B cell (primary cell): ENCODE measurements at regions not wholly inside any gene's neighbourhood (a gene's known extent, or its start where the extent isn't known, plus 50 kb on each side); places are given as distances from the start of the nearest gene placed in this dataset.

Experiments
- ATAC-seq: fragments of 200-7000 bp; cut with Tn5 transposase; one replicate; pipeline ENCODE4 v1.10.0; 2021; ENCODE audit warnings: low read depth, mild to moderate bottlenecking, moderate number of reproducible peaks, moderate library complexity
- CTCF ChIA-PET: fragments of 350-600 bp; sonication (Branson Sonifier 250); formaldehyde crosslinking; loops from one replicate; lab custom pipeline; 2021; ENCODE audit warnings: antibody characterized with exemption, inconsistent platforms; lab: Charles Lee
- POLR2A ChIA-PET: fragments of 350-600 bp; sonication (Branson Sonifier 250); formaldehyde crosslinking; loops from one replicate; lab custom pipeline; 2021; ENCODE audit warnings: antibody characterized with exemption; lab: Charles Lee
- DNase-seq: peaks from one replicate; pipeline ENCODE4 v3.0.0; 2013
- H2AFZ ChIP-seq: 2 replicates; pipeline ENCODE4 v1.6.1; 2012; ENCODE audit warnings: mild to moderate bottlenecking, low read depth, low read length; ENCODE audit not compliant: insufficient read depth, poor library complexity, severe bottlenecking
- H3K27ac ChIP-seq, 2 donors: 1 replicate in 1 of 2; 2 replicates in 1 of 2; pipeline ENCODE4 v1.5.1; 2012 to 2013; ENCODE audit warnings: low read length in 2 of 2, mild to moderate bottlenecking in 2 of 2, moderate library complexity in 1 of 2
- H3K27me3 ChIP-seq, 4 experiments: fragments of 200-600 bp in 1 of 4; sonication (generic) in 1 of 4; replicated peaks in 1 of 4; 1 replicate in 2 of 4; 2 replicates in 2 of 4; pipeline versions ENCODE4 v1.6.1 to v1.7.0; 2013 to 2016; ENCODE audit warnings: low read length in 3 of 4, mild to moderate bottlenecking in 2 of 4, mixed read lengths in 1 of 4, moderate library complexity in 1 of 4; ENCODE audit not compliant: insufficient read depth in 4 of 4, control insufficient read depth in 3 of 4; ENCODE audit errors: control extremely low read depth in 1 of 4
- H3K36me3 ChIP-seq, 2 experiments: replicated peaks in 1 of 2; 1 replicate in 1 of 2; 2 replicates in 1 of 2; pipeline versions ENCODE4 v1.6.1 to v1.7.1; 2013; ENCODE audit warnings: low read length in 1 of 2; ENCODE audit not compliant: insufficient read depth in 2 of 2, control insufficient read depth in 1 of 2; ENCODE audit errors: control extremely low read depth in 1 of 2, extremely low read depth in 1 of 2
- H3K4me1 ChIP-seq, 2 donors: fragments of 200-600 bp in 1 of 2; sonication (generic) in 1 of 2; 1 replicate in 1 of 2; 2 replicates in 1 of 2; pipeline versions ENCODE4 v1.5.1 to v1.6.1; 2013 to 2017; ENCODE audit warnings: low read length in 2 of 2; ENCODE audit not compliant: control insufficient read depth in 2 of 2, insufficient read depth in 2 of 2
- H3K4me2 ChIP-seq: replicated peaks from 2 replicates; pipeline ENCODE3; 2012; ENCODE audit warnings: mild to moderate bottlenecking, low read depth, low read length; ENCODE audit not compliant: poor library complexity, severe bottlenecking
- H3K4me3 ChIP-seq, 5 experiments: fragments of 200-600 bp in 1 of 5; sonication (generic) in 1 of 5; 1 replicate in 3 of 5; 2 replicates in 2 of 5; pipeline versions ENCODE4 v1.5.1 to v1.7.0; 2011 to 2016; ENCODE audit warnings: low read length in 4 of 5, mild to moderate bottlenecking in 4 of 5, low read depth in 2 of 5, control low read depth in 1 of 5, moderate library complexity in 1 of 5; ENCODE audit not compliant: insufficient read depth in 1 of 5; ENCODE audit errors: control extremely low read depth in 1 of 5, extremely low read depth in 1 of 5
- H3K79me2 ChIP-seq: fragments of 200-600 bp; sonication (generic); one replicate; pipeline ENCODE4 v1.6.0; 2016; ENCODE audit warnings: low read length; ENCODE audit not compliant: control insufficient read depth, insufficient read depth
- H3K9ac ChIP-seq: fragments of 200-600 bp; sonication (generic); 2 replicates; pipeline ENCODE4 v1.6.1; 2017; ENCODE audit warnings: mild to moderate bottlenecking, low read length, moderate library complexity
- H3K9me3 ChIP-seq, 3 donors: one replicate each; pipeline versions ENCODE4 v1.6.1 to v1.7.1; 2013; ENCODE audit warnings: low read length in 2 of 3; ENCODE audit not compliant: control insufficient read depth in 2 of 3, insufficient read depth in 1 of 3; ENCODE audit errors: control extremely low read depth in 1 of 3
- H4K20me1 ChIP-seq: 2 replicates; pipeline ENCODE4 v1.6.0; 2012; ENCODE audit warnings: mild to moderate bottlenecking, low read length; ENCODE audit not compliant: insufficient read depth, control insufficient read depth, poor library complexity, severe bottlenecking
- H3K27ac Mint-ChIP-seq: one replicate; pipeline ENCODE4 v1.8.0; 2021; ENCODE audit warnings: mixed read lengths
- H3K27me3 Mint-ChIP-seq: one replicate; pipeline ENCODE4 v1.8.0; 2021; ENCODE audit warnings: mixed read lengths
- H3K4me1 Mint-ChIP-seq: one replicate; pipeline ENCODE4 v1.8.0; 2021; ENCODE audit warnings: mixed read lengths
- H3K4me3 Mint-ChIP-seq: one replicate; pipeline ENCODE4 v1.8.0; 2021; ENCODE audit warnings: mixed read lengths
- H3K9me3 Mint-ChIP-seq: one replicate; pipeline ENCODE4 v1.8.0; 2022; ENCODE audit warnings: mixed read lengths; ENCODE audit not compliant: insufficient read depth
- EZH2 ChIP-seq: IDR thresholded peaks from 2 replicates; pipeline ENCODE4 v1.6.1; 2012; ENCODE audit warnings: borderline replicate concordance, low read depth, mild to moderate bottlenecking, moderate library complexity, low read length; ENCODE audit not compliant: insufficient read depth, poor library complexity, severe bottlenecking
- WGBS: methylation state at CpG from one replicate; pipeline ENCODE4 v1.1.5; 2013; ENCODE audit warnings: missing lambda C conversion rate; ENCODE audit not compliant: insufficient coverage; 5-methylcytosine and 5-hydroxymethylcytosine counted together
- intact Hi-C: fragments of 100-400 bp; cut with micrococcal nuclease; formaldehyde crosslinking; loops from one replicate; pipeline ENCODE4 v1.10.0; 2022
- TF ChIP-seq, protein P1 (sequence below): fragments of 200-600 bp; IDR thresholded peaks from one replicate; pipeline ENCODE4 v1.8.0; 2022; ENCODE audit warnings: antibody characterized with exemption, mild to moderate bottlenecking

DNA sequence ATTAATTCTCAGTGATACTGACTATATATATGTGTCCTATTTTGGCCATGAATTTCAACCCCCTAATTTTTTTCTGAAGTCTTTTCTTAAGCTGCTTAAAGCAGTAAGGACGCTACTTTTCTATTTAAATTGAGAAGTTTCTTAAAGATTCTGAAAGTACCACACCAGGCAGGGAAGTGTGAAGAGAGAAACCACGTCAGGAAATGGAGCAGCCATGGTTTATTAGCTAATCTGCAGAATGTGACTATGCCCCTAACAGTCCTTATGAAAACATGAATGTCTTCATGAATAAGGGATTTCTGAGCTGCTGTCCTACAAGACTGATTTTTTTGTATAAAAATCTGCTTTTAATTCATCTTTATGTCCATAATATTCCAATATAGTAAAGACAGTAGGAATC is 1724.3 kb upstream of the C9orf72 start:
- no peak overlapping the region for H3K27ac Mint-ChIP-seq
- Histone ChIP-seq H2AFZ (no peak overlapping the region), H3K9ac (no peak overlapping the region), H3K4me2 (no peak overlapping the region), H3K27ac (no peak overlapping the region), H3K36me3 (no peaks in the 10 kb centered on the region), H3K27me3 (no peaks in the 10 kb centered on the region), H3K79me2 (no peaks in the 10 kb centered on the region), H4K20me1 (no peaks in the 10 kb centered on the region), H3K4me3 (no peak overlapping the region), H3K9me3 (peaks cover 0 to 3% (median 3%) of the 10 kb centered on the region in 3 donors), H3K4me1 (no peaks in the 10 kb centered on the region)
- no peaks in the 10 kb centered on the region for H3K4me1 Mint-ChIP-seq
- no peaks in the 10 kb centered on the region for H3K27me3 Mint-ChIP-seq
- ATAC-seq: no peak
- no CpG with 5 or more reads among the region's 2 CpGs for WGBS
- CTCF ChIA-PET: no interaction called here
- POLR2A ChIA-PET: no interaction called here
- TF ChIP-seq, protein P1, sequence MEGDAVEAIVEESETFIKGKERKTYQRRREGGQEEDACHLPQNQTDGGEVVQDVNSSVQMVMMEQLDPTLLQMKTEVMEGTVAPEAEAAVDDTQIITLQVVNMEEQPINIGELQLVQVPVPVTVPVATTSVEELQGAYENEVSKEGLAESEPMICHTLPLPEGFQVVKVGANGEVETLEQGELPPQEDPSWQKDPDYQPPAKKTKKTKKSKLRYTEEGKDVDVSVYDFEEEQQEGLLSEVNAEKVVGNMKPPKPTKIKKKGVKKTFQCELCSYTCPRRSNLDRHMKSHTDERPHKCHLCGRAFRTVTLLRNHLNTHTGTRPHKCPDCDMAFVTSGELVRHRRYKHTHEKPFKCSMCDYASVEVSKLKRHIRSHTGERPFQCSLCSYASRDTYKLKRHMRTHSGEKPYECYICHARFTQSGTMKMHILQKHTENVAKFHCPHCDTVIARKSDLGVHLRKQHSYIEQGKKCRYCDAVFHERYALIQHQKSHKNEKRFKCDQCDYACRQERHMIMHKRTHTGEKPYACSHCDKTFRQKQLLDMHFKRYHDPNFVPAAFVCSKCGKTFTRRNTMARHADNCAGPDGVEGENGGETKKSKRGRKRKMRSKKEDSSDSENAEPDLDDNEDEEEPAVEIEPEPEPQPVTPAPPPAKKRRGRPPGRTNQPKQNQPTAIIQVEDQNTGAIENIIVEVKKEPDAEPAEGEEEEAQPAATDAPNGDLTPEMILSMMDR: no peak
- no peak for TF ChIP-seq EZH2
- no peak overlapping the region for H3K4me3 Mint-ChIP-seq
- DNase-seq: no peak
- intact Hi-C loops: no loop called here
- H3K9me3 Mint-ChIP-seq: peaks cover 11% of the 10 kb centered on the region

DNA sequence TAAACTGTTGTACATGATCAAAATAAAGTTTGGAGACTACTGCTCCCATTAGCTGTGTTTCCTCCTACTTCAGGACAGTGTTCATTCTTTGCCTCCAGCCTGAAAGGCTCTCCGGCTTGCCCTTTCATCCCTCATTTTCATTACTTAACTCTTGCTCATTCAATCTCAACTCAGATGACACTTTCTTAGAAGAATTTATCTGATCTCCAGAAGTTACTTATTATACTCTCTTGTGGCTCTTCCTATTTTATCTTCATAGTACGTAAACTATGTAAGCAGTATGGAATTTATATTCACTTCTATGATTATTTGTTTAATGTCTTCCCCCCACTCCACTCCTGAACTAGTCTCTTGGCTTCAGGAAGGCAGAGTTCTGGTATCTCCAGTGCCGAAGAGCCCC is 1737.9 kb upstream of the C9orf72 start:
- H4K20me1 ChIP-seq: no peaks in the 10 kb centered on the region
- POLR2A ChIA-PET: no interaction called here
- H3K9ac ChIP-seq: no peak overlapping the region
- 83% methylated on average over 1 of the region's 3 CpGs for WGBS
- CTCF ChIA-PET: no interaction called here
- no peak overlapping the region for H3K4me3 ChIP-seq
- no peak overlapping the region for H3K27ac Mint-ChIP-seq
- peaks cover 4% of the 10 kb centered on the region for H3K9me3 Mint-ChIP-seq
- no peaks in the 10 kb centered on the region for H3K27me3 Mint-ChIP-seq
- H3K79me2 ChIP-seq: no peaks in the 10 kb centered on the region
- intact Hi-C loops: no loop called here
- no peak for DNase-seq
- no peaks in the 10 kb centered on the region for H3K27me3 ChIP-seq
- no peaks in the 10 kb centered on the region for H3K36me3 ChIP-seq
- no peak for ATAC-seq
- H3K4me2 ChIP-seq: no peak overlapping the region
- H3K9me3 ChIP-seq: no peaks in the 10 kb centered on the region
- H3K4me1 ChIP-seq: no peaks in the 10 kb centered on the region
- no peaks in the 10 kb centered on the region for H3K4me1 Mint-ChIP-seq
- H3K27ac ChIP-seq: no peak overlapping the region
- H2AFZ ChIP-seq: no peak overlapping the region
- no peak overlapping the region for H3K4me3 Mint-ChIP-seq
- TF ChIP-seq EZH2: no peak
- TF ChIP-seq, protein P1: no peak
